NCI-H2227 treated with DMSO at 0.1 percent for 48 hours (cell line): ENCODE measurements at regions not wholly inside any gene's neighbourhood (a gene's known extent, or its start where the extent isn't known, plus 50 kb on each side); places are given as distances from the start of the nearest gene placed in this dataset.

Experiments
- DNase-seq: peaks from one replicate; lab custom pipeline; 2025; lab: John Stamatoyannopoulos, UW

DNA sequence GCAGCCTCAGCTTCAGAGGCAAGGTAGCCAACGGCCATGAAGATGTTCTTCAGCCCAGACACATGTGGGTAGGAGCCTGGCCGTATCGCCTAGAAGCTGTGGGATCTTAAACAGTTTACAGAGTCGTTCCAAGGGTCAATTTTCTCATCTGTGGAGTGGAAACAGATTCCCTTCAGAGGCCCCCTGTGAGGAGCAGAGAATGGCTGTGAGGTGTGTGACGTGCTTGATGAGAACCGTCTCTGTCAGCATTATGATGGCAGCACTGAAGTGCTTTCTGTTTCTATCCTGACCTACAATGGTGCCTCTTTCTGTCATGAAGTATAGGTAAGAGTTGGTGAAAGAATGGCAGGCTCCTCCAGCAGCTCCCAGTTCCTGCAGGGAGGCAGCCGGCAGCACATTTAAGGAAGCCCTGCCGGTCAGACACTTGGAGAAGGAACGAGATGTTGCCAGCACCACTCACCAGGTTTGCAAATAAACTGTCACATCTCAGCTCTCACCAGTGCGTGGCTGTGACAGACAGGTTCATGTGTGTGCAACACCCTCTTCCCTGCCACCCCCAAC lies 277.3 kb downstream of the FOXO1 start:
- DNase-seq = no peak

- no peak for DNase-seq
Measured at GRCh38 chr13:40390401-40390916, 276.0 kb downstream of the FOXO1 start.

DNA sequence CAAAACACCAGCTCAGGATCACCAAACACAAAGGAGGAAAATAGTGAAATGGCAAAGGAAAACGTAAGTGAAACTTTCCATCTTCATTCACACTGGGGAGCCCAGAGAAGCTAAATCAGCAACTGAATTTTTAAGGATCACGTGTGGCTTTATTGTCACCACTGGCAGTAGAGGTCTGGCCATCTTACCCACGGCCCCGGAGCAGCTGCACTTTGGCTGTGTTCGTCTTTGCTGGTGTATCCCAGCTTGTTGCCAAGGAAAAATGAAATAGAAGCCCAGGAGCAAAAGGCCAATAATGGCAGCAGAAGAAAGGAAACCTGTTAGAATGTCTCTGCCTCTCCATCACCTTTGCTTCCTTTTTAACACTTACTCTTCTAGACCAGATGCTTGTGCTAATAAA lies 274.7 kb downstream of the FOXO1 start:
- no peak for DNase-seq

DNA sequence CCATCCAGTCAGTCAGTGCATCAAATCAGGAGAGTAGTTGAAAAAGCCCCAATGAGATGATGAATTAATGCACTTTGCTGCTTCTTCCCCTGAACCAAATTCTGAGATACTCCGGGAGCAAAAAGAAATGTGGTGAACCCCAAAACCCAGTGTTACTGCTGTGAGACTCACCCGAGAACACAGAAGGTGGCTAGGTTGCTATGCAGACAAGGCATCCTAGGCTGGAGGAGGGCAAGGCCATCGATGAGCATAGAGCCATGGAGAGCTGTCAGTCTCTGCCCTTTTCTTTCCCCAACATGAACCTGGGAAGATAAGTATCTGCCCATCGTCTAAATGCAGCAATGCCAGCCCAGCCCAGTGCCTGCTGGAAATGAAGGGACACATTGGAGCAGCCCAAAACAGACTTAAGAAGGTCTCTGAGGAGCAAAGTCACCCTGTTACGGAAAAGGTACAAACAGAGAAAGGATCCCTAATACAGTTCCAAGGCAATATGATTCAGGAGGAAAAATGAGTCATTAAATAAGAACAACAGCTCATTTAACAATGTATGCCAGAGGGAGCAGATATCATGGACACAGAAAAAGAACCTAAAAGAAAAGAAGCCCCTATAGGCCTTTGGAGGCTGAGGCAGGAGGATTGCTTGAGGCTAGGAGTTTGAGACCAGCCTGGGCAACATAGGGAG lies 272.0 kb downstream of the FOXO1 start:
- DNase-seq = no peak

DNA sequence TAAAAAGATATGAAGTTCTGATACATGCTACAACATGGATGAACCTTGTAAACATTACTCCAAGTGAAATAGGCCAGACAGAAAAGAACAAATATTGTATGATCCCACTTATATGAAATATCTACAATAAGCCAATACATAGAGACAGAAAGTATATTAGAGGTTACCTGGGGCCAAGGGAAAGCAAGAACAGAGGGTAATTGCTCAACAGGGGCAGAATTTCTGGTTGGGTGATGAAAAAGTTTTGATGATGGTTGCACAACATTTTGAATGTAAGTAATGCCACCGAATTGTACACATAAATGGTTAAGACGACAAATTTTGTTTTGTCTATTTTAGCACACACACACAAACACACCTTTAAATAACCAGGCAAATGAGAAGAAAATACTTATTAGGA lies 268.4 kb downstream of the FOXO1 start:
- DNase-seq = no peak

DNA sequence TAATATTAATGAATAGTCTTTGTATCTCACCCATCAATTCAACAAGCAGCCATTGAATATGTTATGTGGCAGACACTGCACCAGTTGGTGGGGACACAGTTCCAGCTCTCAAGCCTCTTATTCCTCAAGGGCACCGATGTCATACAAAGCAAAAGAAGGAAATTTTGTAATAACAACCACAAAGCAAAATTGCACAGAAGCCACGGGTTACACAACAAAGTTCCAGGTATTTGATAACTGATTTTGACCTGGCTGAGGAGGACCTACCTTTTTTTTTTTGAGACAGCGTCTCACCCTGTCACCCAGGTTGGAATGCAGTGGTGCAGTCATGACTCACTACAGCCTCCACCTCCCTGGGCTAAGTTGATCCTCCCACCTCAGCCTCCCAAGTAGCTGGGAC lies 266.7 kb downstream of the FOXO1 start:
- no peak for DNase-seq

DNA sequence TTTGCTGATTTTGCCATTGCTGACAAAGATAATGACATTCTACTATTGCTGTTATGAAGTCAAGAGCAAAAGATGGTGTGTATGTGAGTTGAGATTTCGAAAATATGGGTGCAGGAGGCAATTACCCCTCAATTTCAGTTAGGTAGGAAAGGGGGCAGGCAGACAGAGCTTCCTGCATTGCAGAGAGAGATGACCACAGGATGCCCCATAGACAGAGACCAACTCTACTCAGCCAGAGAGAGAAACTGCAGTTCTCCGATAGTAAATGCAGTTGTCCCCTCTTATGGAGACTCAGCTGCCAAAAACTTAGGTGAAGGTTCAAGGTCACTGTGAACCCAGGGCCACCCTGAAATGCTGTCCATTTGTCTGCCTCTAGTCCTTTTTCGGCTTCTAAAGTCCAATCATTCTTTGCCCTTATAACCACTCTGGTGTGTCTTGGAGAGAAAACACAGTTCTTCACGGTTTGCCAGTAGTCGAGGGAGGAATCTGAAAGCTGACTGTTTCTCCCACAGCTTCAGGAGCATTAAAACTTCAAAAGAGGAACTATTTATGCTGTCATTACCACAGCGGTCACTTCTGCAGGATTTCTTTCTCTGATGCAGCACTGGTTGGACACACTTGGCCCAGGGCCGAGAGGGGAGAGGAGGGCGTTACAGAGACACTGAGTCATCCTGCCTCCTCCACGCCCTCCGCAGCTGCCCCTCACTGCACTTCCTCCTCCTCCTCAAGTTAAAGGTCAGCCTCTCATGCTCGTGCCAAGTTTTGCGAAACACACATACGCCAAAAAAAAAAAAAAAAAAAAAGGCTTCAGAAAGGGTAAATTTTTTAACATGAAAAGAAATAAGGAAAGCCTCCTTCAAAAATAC lies 264.3 kb downstream of the FOXO1 start:
- no peak for DNase-seq

DNA sequence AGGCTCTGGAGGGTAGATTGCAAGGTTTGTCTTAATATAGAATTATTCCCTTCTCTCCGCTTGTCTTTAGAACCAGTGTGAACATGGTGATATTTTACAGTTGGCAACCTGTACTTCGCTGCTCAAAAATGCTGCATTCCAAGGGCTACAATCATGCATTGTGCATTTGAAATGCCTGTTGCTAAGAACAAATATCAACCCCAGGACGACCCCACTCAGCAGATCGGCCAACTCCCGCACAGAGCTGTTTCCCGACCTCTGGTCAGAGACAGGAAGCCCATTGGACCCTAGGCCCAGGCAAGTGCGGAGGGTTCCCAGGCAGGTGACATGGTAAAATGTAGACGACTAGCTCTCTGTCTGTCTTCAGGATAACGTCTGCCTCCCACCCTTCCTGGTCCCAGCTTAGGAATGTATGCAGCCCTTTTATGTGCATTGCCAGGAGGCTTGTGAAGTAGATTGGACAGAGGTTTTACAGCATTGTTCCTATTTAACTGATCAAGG lies 263.5 kb downstream of the FOXO1 start:
- no peak for DNase-seq

GRCh38 chr13:40403509-40404241 lies 262.8 kb downstream of the FOXO1 start:
- DNase-seq = no peak

DNA sequence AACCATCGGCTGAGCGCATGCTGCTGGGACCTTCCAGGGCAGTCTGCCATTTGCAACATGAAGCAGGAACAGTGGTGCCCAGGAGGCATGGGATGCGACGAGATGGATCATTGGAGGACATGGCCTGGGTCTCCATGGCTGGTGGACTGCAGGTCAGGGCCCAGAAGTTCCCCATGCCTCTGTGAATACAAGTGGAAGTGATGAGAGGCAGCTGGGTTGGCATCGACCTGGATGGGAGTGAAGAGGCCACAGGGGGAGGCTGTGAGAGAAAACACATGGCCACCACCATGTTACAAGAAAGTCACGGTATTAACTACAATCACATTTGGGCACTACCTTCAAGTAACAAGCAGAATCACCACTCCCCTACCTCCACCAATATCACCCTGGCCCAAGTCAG lies 262.0 kb downstream of the FOXO1 start:
- DNase-seq = no peak

DNA sequence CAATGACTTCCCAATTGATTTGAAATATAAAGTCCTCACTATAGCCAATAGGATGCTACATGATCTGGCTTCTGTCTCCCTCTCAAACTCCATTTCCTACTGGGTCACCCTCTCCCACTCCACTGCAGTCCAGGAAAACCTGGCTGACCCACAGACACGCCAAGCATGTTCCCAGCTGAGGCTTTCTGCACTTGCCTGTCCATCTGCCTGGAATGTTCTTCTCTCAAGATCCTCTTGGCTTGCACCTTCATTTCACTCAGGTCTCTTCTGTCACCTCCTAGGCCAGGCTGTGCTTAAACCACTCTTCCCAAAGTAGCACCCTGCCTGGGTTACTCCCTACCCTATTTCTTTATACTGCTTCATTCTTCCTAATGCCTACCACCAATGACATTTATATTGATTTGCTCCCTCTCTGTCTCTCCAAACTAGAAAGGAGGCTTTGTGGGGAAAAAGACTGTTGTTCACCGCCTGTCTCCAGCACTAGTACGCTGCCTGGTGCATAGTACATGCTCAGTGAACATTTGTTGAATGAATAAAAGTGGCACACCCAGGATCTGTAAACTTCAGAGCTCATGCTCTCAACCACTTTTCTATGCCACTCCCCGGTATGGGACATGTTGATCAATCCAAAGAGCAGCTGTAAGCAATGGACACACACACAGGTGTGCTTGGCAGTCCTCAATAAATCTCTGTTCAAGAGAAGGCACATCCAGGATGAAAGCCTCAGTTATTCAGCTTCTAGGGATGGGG lies 261.3 kb downstream of the FOXO1 start:
- no peak for DNase-seq

DNA sequence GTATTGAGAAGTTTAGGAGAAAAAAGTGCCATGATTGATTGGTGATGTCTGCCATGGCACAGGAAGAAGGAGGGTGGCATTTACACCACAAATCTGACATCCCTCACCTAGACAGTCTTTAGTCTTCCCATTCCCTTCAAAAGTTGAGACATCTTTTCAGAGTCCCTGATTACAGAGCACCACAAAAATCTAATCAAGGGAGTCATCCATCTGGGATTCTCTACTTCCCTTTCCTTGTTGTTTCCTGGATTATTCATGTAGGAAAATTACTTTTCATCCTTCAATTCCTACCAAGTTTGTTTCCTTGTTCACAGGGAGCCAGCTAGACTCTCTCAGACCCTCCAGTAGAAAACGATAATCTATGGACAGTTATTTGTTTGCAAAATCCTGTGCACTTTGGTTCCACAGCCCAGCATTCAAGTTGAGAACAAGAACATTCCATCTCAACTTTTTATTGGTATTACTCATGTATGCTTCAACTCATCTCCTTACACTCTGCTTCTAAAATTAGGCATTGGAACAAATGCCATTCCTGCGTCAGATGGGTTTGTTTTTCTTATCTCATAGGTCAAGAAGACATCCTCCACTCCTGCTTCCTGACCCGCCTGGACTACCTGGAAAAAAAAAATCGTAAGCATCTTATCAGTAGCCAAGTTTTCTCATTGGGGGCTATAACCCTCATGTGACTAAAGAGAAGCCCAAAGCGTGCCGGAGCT lies 259.9 kb downstream of the FOXO1 start:
- DNase-seq = no peak

DNA sequence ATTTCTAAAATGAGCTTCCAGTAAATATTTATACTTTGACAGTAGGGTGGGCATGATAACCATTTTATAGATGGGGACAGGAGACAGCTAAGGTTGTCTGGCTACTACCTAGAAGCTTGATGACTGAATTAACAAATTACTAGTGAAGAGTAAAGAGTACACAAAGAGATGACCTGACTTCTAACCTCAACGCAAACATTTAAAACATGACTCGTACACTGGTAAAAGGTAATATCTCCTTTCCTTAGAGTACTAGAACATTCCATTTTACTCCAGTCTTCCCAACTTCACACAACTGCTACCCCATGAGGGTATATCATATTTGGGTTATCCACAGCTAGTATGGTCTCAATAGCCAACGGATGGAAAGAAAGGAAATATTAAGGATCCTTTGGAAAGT lies 258.9 kb downstream of the FOXO1 start:
- no peak for DNase-seq

DNA sequence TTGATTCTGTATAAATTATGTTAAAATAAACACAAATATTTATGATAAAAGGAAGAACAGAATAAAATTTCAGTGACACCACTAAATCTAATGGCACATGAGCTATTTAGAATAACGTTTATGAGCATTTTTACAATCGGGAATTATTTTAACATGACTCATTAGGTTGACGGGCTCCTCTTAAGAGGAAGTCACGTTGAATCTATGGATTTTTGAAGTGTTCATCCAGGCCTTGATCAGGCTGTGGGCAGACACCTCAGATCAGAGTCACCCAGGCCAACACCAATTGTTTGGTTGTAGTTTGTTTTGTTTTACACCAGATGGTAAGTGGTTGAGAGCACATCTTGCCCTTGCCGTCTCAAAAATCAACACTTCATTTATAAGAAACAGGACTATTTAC lies 257.8 kb downstream of the FOXO1 start:
- no peak for DNase-seq

- DNase-seq = no peak
Measured at GRCh38 chr13:40409278-40409677, 257.2 kb downstream of the FOXO1 start.

DNA sequence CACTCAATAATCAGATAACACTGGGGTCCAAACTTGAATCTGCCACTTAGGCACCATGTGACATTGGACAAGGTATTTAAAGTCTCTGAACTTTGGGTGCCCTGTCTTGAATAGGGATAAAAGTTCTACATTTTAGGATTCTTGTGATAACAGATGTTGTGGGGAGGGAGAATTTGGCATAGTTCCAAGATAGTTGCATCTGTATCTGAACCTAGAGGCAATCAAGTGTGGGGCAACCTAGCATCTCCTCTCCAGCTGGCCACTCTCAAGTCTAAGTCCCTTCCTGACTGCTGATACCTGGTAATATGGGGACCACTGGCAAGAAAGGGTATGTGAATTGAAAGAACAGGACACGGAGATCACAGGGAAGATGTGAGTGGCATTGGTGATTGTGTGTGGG lies 256.1 kb downstream of the FOXO1 start:
- DNase-seq = no peak

DNA sequence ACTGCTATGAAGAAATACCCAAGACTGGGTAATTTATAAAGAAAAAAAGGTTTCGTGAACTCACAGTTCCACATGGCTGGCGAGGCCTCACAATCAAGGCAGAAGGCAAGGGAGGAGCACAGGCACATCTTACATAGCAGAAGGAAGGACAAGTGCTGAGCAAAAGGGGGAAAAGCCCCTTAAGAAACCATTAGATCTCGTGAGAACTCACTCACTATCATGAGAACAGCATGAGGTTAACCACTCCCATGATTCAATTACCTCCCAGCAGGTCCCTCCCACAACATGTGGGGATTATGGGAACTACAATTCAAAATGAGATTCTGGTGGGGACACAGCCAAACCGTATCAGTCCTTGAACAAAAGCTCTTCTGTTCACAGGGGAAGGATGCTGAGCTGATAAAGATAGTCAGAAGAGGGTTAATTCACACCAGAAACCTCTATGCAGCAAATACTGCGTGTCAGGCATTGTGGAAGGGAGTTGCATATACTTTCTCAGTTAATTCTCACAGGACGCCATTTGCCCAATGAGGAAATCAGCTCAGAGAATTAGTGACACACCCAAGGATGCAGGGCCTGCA lies 246.2 kb downstream of the FOXO1 start:
- no peak for DNase-seq

- DNase-seq = no peak
Measured at GRCh38 chr13:40422588-40423235, 243.7 kb downstream of the FOXO1 start.

DNA sequence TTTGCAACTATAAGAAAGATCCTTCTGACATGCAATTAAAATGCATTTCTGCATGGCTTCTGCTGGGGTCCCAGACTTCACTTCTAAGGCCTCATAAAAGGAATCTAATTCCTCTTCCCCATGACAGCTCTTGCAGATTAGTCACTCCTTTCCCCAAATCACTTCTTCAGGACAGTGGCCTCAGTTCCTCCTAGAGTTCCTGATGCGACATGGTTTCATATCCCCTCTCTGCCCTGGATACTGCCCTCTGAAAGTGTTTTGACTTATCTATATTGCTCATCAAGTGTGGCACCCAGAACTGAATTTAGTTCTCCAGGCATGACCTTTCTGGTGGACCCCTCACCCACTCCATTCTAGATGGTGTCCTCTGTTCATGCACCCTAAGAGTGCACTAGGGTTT lies 238.1 kb downstream of the FOXO1 start:
- DNase-seq = no peak
